ENCODE measurements at regions not wholly inside any gene's neighbourhood (a gene's known extent, or its start where the extent isn't known, plus 50 kb on each side); places are given as distances from the start of the nearest gene placed in this dataset.

DNA sequence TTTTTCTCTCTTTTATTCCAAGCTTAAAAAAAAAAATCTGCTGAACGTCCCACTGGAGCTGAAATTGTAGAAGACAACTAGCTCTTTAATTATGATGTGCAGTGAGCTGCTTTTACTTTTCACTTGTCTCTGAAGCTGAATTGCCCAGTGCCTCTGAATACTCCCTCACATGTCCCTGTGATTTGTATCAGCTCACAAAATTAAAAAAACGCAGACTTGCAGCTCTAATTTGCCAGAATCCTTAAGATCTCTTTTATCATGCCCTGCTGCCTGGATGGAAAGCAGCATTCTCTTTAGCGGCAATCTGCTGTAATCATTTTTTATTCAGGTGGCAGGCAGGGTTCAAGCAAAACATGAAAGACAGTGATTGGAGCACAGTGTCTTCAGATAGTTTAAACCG is 443.8 kb upstream of the SPTLC3 start:
- TF ChIP-seq CTCF (IDR thresholded peaks at IDR 0.05; ENCODE audit: insufficient read depth, low read depth, low read length) (no peak), EZH2 (IDR thresholded peaks at IDR 0.05; ENCODE audit: insufficient read depth, low read length) (no peak)
